ENCODE measurements at regions not wholly inside any gene's neighbourhood (a gene's known extent, or its start where the extent isn't known, plus 50 kb on each side); places are given as distances from the start of the nearest gene placed in this dataset.
A peak's percentile ranks its signal among the peaks of the same experiment; 100 is the strongest.
"Not testable (repeated sequence)": the region's sequence is repeated elsewhere in the genome, so short reads cannot be mapped to it uniquely, and the experiment has no call there.

DNA sequence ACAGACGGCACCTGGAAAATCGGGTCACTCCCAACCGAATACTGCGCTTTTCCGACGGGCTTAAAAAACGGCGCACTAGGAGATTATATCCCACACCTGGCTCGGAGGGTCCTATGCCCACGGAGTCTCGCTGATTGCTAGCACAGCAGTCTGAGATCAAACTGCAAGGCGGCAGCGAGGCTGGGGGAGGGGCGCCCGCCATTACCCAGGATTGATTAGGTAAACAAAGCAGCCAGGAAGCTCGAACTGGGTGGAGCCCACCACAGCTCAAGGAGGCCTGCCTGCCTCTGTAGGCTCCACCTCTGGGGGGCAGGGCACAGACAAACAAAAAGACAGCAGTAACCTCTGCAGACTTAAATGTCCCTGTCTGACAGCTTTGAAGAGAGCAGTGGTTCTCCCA is 64.5 kb downstream of the SLC30A10 start:
- H3K4me3 Mint-ChIP-seq, H3K27ac Mint-ChIP-seq, H3K36me3 Mint-ChIP-seq, H3K4me1 Mint-ChIP-seq, H3K27me3 Mint-ChIP-seq, H3K9me3 Mint-ChIP-seq: not testable (repeated sequence)

DNA sequence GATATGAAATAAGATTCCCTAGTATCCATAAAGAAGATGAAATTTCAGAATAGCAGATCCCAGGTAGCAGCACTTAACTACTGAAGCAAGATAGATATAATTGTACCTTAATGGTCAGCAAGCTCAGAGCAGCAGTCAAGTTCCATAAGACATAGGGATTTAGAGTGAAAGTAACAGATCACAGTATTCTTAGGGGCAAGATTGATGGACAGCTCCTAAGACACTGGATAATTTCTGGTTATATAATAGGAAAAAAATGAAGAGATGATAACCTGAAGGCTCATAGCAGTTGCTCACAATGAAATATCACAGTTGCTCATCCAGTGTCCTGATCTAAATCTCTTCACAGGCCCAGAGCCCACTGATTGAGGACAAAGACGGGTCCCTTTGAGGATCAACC is 66.0 kb downstream of the SLC30A10 start:
- Mint-ChIP-seq H3K27me3 (peaks cover 9% of the 10 kb centered on the region), H3K4me1 (no peaks in the 10 kb centered on the region), H3K4me3 (no peak overlapping the region), H3K9me3 (peaks cover 0 to 2% (median 2%) of the 10 kb centered on the region in 3 donors), H3K36me3 (no peaks in the 10 kb centered on the region), H3K27ac (no peak overlapping the region)

DNA sequence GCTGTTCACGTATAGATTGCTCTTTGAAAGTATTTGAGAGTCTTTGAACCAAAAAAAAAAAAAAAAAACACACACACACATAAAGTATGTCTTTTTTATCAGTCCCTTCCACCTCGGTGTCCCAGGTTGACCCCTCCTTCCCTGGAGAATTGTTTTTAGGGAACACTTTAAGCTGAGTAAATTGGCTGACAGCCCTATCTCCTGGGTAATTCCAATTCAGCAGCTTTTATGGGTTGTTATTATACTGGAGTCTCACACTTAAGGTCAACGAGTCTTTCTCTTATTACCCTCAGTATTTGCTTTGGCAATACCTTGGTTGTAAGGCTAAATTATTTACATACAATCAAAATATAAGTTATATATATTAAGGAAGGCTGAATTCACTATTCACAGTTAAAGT is 69.4 kb downstream of the SLC30A10 start:
- peaks cover 9% of the 10 kb centered on the region for H3K27me3 Mint-ChIP-seq
- H3K9me3 Mint-ChIP-seq, result peaks cover 0 to 9% (median 5%) of the 10 kb centered on the region in 3 donors
- H3K4me1 Mint-ChIP-seq, result no peaks in the 10 kb centered on the region
- no peak overlapping the region for H3K4me3 Mint-ChIP-seq
- no peaks in the 10 kb centered on the region for H3K36me3 Mint-ChIP-seq
- H3K27ac Mint-ChIP-seq, result no peak overlapping the region

DNA sequence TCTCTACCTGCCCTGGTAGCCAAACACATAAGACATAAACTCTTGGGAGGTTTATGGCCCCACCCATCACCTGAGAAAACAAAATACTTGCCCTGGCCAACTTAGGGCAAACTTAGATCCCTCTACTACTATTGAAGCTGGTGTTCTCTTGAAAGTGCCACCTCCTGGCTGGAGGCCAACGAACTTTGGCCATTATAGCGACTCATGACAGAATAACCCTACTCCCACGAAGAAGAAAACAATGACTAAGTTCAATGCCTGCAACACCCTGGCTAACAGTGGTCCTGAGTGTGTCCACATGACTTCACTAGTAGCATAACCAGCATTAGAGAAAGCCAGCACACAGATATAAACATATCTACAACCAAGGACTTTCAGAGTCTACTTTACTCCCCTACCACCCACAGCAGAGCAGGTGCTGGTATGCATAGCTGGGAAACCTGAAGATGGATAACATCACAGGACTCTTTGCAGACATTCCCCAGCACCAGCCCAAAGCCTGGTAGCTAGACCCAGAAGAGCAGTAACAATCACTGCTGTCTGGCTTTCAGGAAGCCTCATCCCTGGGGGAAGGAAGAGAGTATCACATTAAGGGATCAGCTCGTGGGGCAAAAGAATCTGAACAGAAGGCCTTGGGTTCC is 81.0 kb downstream of the SLC30A10 start:
- Mint-ChIP-seq H3K4me3 (no peak overlapping the region), H3K4me1 (no peaks in the 10 kb centered on the region), H3K36me3 (no peaks in the 10 kb centered on the region), H3K27ac (no peak overlapping the region), H3K27me3 (peaks cover 9% of the 10 kb centered on the region), H3K9me3 (peaks cover 0 to 17% (median 3%) of the 10 kb centered on the region in 3 donors)

DNA sequence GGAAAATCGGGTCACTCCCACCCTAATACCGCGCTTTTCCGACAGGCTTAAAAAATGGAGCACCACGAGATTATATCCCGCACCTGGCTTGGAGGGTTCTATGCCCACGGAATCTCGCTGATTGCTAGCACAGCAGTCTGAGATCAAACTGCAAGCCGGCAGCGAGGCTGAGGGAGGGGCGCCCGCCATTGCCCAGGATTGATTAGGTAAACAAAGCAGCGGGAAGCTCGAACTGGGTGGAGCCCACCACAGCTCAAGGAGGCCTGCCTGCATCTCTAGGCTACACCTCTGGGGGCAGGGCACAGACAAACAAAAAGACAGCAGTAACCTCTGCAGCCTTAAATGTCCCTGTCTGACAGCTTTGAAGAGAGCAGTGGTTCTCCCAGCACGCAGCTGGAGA is 88.8 kb downstream of the SLC30A10 start:
- H3K9me3 Mint-ChIP-seq, H3K36me3 Mint-ChIP-seq, H3K27ac Mint-ChIP-seq, H3K4me3 Mint-ChIP-seq, H3K4me1 Mint-ChIP-seq: not testable (repeated sequence)
- peaks cover 14% of the 10 kb centered on the region for H3K27me3 Mint-ChIP-seq

DNA sequence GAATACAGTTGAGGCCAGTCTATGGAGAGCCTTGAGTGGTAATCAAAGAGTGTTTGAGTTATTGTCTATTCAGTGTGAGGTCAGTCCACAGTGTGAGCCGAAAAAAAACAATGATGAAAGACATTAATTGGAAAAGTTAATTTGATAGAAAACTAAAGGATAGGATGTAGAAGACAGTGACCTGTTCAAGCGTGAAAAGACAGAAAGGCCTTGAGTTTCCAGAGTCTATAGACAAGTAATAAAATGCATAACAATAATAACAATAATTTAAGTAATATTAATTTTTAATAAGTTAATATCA is 90.4 kb downstream of the SLC30A10 start:
- H3K36me3 Mint-ChIP-seq, result peaks cover 4% of the 10 kb centered on the region
- H3K9me3 Mint-ChIP-seq, result peaks cover 0 to 4% (median 0%) of the 10 kb centered on the region in 3 donors
- peak overlapping the region in 1 of 3 donors; percentile 1 for H3K27ac Mint-ChIP-seq
- H3K4me1 Mint-ChIP-seq, result no peaks in the 10 kb centered on the region
- no peak overlapping the region for H3K4me3 Mint-ChIP-seq
- H3K27me3 Mint-ChIP-seq, result peaks cover 17% of the 10 kb centered on the region

DNA sequence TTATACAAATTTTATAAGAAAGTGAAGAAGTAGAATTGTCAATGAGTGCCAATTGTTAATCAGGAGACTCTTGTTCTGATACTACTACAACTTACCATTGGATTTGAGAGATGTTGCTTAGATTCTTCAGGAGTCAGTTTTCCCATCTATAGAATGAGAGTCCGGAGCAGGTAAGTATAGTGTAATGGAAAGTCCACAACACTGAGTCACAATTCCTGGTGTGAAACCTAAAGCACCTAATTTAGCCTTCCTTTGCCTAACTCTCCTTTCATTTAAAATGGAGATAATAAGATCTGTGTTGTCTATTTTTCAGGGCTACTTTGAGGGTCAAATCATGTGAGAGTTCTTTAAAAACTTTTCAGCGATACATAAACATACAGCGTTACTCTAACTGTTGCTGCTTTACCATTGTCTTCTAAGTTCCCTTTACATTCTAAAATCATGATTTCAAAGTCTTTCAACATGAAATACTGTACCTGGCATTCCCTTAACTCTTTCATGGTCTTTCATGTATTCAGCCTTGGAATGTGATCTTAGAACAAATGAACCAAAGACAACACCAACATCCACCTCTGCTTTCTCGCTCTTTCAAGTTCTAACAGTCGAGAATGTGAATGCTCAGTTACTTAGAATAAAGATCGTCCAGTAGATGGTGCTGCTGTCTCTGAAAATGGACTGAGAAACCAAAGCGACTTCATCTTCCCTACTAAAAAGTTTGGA is 90.9 kb downstream of the SLC30A10 start:
- no peak overlapping the region for H3K4me3 Mint-ChIP-seq
- peaks cover 4% of the 10 kb centered on the region for H3K36me3 Mint-ChIP-seq

DNA sequence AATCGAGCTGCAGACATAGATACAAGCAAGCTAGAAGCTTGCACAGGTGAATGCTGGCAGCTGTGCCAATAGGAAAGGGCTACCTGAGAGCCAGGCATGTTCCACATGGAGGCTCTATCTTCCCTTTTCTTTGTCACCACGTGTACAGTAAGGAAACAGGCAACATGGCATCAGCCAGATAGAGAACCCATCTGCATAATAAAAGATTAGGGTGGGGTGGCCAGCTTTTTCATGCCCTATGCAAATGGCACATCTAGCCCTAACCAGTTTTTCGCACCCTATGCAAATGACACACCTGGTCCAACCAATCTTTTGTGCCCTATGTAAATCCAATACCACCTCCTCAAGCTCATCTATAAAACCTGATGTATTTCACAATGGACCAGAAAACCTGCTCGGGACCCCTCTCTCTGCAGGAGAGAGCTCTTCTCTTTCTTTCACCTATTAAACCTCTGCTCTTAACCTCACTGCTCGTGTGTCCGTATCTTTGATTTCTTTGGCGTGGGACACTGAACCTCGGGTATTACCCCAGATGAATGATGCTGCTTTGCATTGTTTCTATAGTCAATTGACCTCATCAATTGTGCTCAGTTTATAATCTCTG is 93.9 kb downstream of the SLC30A10 start:
- Mint-ChIP-seq H3K36me3 (peaks cover 4% of the 10 kb centered on the region), H3K27me3 (peaks cover 17% of the 10 kb centered on the region), H3K9me3 (peaks cover 0 to 4% (median 3%) of the 10 kb centered on the region in 3 donors), H3K4me3 (no peak overlapping the region), H3K27ac (peak overlapping the region in 1 of 3 donors; percentile 57), H3K4me1 (no peaks in the 10 kb centered on the region)

More for the DNA sequence above, 90.9 kb downstream of the SLC30A10 start:
- no peaks in the 10 kb centered on the region for H3K4me1 Mint-ChIP-seq
- peaks cover 0 to 4% (median 3%) of the 10 kb centered on the region in 3 donors for H3K9me3 Mint-ChIP-seq
- peak overlapping the region in 1 of 3 donors; percentile 1 for H3K27ac Mint-ChIP-seq
- peaks cover 17% of the 10 kb centered on the region for H3K27me3 Mint-ChIP-seq

DNA sequence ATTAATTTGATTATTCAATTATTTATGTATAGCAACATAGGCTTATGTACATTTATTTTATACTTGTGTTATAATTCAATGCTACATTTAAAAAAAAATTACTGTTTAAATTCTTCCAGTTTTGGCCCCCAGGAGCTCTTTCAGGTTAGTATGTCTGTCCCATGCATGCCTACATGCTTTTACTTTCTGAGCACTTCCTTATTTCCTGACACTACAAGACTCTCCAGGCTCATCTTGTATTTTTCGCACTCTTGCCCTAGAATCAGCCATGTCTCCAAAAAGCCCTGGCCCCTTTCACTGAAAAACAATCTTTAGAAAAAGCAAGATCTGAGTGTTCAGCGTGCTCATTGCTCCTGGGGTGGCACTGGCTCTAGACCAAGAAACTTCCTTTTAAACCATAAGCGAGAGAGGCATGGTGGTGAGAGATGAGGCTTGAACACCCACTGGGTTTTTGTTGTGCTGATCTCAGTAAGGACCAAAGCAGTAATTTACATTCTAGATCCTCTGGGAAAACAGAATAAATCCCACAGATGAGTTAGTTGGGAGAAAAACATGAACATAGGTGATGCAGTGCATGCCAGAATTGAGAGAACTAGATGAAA is 95.0 kb downstream of the SLC30A10 start:
- Mint-ChIP-seq H3K27ac (no peak overlapping the region), H3K4me3 (no peak overlapping the region), H3K27me3 (peaks cover 15% of the 10 kb centered on the region), H3K36me3 (peaks cover 4% of the 10 kb centered on the region), H3K4me1 (no peaks in the 10 kb centered on the region), H3K9me3 (peaks cover 0 to 4% (median 3%) of the 10 kb centered on the region in 3 donors)

DNA sequence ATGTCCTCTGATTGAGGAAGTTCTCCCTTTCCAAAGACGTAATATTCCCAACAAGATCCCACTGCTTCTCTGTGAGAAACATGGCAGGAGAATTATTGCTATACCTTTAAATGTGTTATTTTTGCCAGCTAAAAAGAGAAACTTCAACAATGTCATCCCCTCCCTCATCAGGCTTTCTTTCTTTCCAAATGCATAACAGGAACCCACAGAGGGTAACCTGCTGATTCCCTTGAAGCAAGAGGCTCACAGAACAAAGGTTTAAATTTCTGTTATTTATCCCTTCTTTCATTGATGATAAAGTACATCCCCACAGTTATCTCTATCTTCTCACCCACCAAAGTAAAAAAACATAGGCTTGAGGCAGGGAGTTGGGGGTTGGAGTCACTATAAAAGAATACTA is 102.1 kb downstream of the SLC30A10 start:
- Mint-ChIP-seq H3K4me1 (no peaks in the 10 kb centered on the region), H3K36me3 (no peaks in the 10 kb centered on the region), H3K9me3 (peaks cover 0 to 2% (median 2%) of the 10 kb centered on the region in 3 donors), H3K27ac (peak overlapping the region in 1 of 3 donors; percentile 31), H3K27me3 (peaks cover 3% of the 10 kb centered on the region), H3K4me3 (no peak overlapping the region)

DNA sequence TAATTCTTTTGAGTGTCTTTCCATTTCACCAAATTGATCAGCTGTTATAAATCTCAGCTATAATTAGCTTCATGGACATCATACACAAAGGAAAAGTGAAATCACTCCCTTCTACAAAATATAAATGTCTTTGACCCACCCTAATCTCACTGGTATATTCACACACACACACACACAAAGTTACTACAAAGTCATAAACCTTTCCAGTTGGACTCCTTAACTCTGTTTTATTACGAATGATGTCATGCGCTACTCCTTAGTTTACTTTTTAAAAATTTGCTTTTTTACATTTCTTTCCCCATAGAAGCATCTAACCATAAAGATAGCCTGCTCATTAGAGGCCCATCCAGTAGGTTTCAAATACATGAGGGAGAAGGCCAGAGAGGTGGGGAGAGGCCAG is 103.0 kb downstream of the SLC30A10 start:
- H3K27me3 Mint-ChIP-seq, result peaks cover 8% of the 10 kb centered on the region
- H3K36me3 Mint-ChIP-seq, result no peaks in the 10 kb centered on the region
- no peaks in the 10 kb centered on the region for H3K4me1 Mint-ChIP-seq
- peaks cover 0 to 2% (median 2%) of the 10 kb centered on the region in 3 donors for H3K9me3 Mint-ChIP-seq
- H3K4me3 Mint-ChIP-seq, result no peak overlapping the region
- H3K27ac Mint-ChIP-seq, result no peak overlapping the region

DNA sequence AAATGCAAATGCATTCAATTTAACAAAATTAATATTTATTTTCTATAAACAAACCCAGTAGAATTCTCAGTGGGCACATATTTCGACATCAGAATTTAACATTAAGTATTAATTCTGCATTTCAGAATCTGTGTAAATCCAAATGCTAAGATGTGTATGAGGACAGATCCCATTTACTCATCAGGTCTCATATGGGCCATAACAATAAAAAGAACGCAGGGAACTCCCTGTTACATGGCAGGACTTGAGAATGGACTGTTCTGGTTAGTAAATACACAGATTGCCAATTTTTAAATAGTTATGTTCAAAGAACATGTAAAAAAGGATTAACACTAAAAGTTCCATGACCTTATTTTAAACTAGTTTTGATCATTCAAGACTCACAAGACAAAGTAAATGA is 104.0 kb downstream of the SLC30A10 start:
- Mint-ChIP-seq H3K4me3 (no peak overlapping the region), H3K9me3 (peaks cover 0 to 2% (median 2%) of the 10 kb centered on the region in 3 donors), H3K4me1 (no peaks in the 10 kb centered on the region), H3K27me3 (peaks cover 8% of the 10 kb centered on the region), H3K27ac (no peak overlapping the region), H3K36me3 (no peaks in the 10 kb centered on the region)

DNA sequence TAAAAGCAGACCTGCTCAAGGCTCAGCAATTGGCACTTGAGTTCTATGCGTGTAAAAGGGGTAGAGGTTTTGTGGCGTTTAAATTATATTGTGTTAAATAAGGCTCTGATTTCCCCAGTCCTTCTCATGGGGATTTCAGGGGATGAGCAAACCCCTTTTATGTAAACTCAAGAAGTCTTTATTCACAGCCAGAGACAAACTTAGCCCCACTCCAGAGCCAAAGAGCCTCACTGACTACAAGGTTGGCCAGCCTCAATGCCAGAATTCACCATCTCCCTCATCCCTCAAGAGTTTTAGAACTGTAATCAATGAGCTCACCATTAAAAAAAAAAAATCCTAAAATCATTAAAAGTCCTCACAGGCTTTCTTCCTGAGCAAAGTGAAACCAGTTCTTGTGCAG is 107.8 kb downstream of the SLC30A10 start:
- H3K9me3 Mint-ChIP-seq, result peaks cover 0 to 2% (median 0%) of the 10 kb centered on the region in 3 donors
- no peak overlapping the region for H3K4me3 Mint-ChIP-seq
- no peak overlapping the region for H3K27ac Mint-ChIP-seq
- no peaks in the 10 kb centered on the region for H3K4me1 Mint-ChIP-seq
- peaks cover 12% of the 10 kb centered on the region for H3K27me3 Mint-ChIP-seq
- no peaks in the 10 kb centered on the region for H3K36me3 Mint-ChIP-seq

DNA sequence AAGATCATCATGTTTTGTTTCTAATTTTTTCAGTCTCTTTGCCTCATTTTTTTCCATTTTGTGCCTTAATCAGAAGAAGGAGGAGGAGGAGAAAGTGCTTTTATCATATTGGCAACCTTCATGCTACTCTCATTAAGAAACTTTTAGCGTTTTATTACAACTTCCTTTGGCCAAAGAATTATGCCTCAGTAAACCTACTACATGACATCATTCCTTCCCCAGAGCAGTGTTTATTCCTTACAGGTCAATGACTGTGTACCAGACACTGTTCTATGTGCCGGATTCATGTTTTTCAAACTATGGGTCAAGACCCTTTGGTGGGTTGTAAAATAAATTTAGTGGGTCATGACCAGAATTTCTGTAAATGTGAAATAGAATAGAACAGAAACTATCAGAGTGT is 110.4 kb downstream of the SLC30A10 start:
- no peaks in the 10 kb centered on the region for H3K9me3 Mint-ChIP-seq
- peaks cover 12% of the 10 kb centered on the region for H3K27me3 Mint-ChIP-seq
- H3K4me3 Mint-ChIP-seq, result no peak overlapping the region
- no peaks in the 10 kb centered on the region for H3K36me3 Mint-ChIP-seq
- H3K27ac Mint-ChIP-seq, result no peak overlapping the region
- no peaks in the 10 kb centered on the region for H3K4me1 Mint-ChIP-seq

DNA sequence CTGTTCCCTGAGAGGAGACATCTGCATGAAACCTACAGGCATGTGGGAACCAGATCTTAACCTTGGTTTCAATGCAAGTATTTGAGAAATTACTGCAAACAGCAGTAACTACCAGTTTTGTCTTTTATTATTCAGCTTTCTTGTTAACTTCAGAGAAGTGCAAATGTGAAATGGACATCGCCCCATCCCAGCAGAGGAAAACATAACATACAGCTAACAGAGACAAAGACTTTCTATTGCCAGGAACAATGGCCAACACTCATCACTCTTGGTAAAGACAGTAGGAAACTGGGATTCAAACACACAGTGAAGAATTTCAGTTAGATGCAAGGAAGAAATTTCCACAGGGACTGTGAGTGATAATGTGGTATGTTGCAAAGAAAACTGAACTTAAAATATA is 115.1 kb downstream of the SLC30A10 start:
- H3K36me3 Mint-ChIP-seq, result no peaks in the 10 kb centered on the region
- H3K4me1 Mint-ChIP-seq, result no peaks in the 10 kb centered on the region
- no peaks in the 10 kb centered on the region for H3K9me3 Mint-ChIP-seq
- no peak overlapping the region for H3K27ac Mint-ChIP-seq
- H3K4me3 Mint-ChIP-seq, result no peak overlapping the region
- peaks cover 13% of the 10 kb centered on the region for H3K27me3 Mint-ChIP-seq
